ENCODE measurements at regions not wholly inside any gene's neighbourhood (a gene's known extent, or its start where the extent isn't known, plus 50 kb on each side); places are given as distances from the start of the nearest gene placed in this dataset.

DNA sequence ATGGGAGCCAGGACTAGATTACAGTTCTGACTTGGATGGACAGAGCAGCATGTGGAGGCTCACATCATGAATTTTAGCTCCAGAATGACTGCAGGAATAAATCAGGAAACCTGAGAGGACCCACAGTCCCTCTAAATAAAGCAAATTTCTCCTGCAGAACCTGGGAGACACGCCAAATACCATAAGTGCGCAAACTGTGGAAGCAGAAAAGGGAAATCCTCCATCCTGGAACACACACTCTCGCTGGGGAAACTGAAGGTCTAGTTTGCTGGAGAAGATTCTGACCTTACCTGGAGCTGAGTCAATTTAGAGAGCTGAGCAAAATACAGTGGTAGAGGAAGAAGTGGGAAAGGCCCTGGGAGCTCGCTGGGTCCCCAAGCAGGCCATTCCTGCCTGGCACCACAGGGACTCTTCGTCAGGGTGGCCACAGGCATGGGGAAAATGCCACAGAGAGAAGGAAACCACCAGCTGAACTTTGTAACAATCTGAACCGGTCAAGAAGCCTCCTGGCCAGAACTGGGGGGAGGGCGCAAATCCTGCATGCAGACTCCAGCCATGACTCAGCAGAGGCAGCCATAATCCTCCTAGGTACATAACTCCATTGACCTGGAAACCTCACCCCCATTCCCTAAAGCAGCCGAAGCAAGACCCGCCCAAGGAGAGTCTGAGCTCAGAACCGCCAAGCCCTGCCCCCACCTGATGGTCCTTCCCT lies 390.9 kb downstream of the LRRC70 start:
- Histone ChIP-seq H3K9me3 (peaks cover 0 to 3% of the 10 kb centered on the region in 2 donors), H3K4me1 (peaks cover 0 to under 1% of the 10 kb centered on the region in 2 donors), H3K27ac (no peak overlapping the region), H3K36me3 (no peaks in the 10 kb centered on the region), H3K27me3 (no peaks in the 10 kb centered on the region), H3K4me3 (no peak overlapping the region)
- intact Hi-C loops (cut with DNase I), result no loop called here
- TF ChIP-seq, protein P1, sequence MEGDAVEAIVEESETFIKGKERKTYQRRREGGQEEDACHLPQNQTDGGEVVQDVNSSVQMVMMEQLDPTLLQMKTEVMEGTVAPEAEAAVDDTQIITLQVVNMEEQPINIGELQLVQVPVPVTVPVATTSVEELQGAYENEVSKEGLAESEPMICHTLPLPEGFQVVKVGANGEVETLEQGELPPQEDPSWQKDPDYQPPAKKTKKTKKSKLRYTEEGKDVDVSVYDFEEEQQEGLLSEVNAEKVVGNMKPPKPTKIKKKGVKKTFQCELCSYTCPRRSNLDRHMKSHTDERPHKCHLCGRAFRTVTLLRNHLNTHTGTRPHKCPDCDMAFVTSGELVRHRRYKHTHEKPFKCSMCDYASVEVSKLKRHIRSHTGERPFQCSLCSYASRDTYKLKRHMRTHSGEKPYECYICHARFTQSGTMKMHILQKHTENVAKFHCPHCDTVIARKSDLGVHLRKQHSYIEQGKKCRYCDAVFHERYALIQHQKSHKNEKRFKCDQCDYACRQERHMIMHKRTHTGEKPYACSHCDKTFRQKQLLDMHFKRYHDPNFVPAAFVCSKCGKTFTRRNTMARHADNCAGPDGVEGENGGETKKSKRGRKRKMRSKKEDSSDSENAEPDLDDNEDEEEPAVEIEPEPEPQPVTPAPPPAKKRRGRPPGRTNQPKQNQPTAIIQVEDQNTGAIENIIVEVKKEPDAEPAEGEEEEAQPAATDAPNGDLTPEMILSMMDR (IDR thresholded peaks at IDR 0.05), result no peak
- no peak for DNase-seq (ENCODE audit: low spot score in 2 of 2)

DNA sequence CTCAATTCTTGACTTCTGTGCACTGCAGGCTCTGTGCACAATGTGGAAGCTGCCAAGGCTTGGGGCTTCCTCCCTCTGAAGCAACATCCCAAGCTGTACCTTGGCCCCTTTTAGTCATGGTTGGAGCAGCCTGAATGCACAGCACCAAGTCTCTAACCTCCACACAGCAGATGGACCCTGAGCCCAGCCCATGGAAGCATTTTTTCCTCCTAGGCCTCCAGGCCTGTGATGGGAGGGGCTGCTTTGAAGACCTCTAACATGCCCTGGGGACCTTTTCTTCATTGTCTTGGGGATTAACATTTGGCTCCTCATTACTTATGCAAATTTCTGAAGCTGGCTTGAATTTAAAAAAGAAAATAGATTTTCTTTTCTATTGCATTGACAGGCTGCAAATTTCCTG lies 385.8 kb downstream of the LRRC70 start:
- H3K9me3 ChIP-seq, result peaks cover 0 to 3% of the 10 kb centered on the region in 2 donors
- intact Hi-C loops (cut with DNase I), result no loop called here

DNA sequence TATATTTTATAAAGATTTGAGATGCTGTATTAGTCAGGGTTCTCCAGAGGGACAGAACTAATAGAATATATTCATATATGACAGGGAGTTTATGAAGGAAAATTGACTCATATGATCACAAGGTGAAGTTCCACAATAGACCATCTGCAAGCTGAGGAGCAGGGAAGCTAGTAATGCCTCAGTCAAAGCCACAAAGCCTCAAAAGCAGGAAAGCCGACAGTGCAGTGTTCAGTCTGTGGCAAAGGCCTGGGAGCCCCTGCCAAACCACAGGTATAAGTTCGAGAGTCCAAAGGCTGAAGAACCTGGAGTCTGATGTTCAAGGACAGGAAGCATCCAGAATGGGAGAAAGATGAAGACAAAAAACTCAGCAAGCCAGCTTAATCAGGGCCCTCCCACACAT lies 382.2 kb downstream of the LRRC70 start:
- Histone ChIP-seq H3K4me3 (no peak overlapping the region), H3K27ac (no peak overlapping the region), H3K4me1 (no peaks in the 10 kb centered on the region), H3K36me3 (no peaks in the 10 kb centered on the region), H3K9me3 (peaks cover 0 to 3% of the 10 kb centered on the region in 2 donors), H3K27me3 (no peaks in the 10 kb centered on the region)
- intact Hi-C loops (cut with DNase I), result no loop called here
- no peak for DNase-seq (ENCODE audit: low spot score in 2 of 2)
- TF ChIP-seq, protein P1 (IDR thresholded peaks at IDR 0.05), result no peak

More for the DNA sequence above, 385.8 kb downstream of the LRRC70 start:
- H3K36me3 ChIP-seq, result no peaks in the 10 kb centered on the region
- H3K27ac ChIP-seq, result no peak overlapping the region
- H3K4me3 ChIP-seq, result no peak overlapping the region
- TF ChIP-seq, protein P1 (IDR thresholded peaks at IDR 0.05), result no peak
- DNase-seq (ENCODE audit: low spot score in 2 of 2), result no peak
- no peaks in the 10 kb centered on the region for H3K27me3 ChIP-seq
- no peaks in the 10 kb centered on the region for H3K4me1 ChIP-seq

DNA sequence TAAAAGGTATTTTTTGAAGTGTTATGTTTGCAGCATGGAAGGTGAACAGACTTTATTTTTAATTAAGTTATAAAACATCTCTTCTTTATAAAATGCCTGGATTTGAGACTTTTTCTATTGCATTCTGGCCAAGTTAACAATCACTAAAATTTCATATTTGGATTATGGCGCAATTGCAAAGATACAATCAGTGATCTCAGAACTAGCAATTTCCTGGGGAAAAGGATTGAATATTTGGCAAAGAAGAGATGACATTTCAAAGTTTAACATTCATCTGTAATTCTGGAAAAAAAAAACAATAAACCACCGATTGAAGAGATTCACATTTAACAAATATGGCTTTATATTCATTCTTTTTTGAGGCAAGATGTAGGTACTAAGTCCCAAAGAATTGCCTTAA lies 378.0 kb downstream of the LRRC70 start:
- H3K9me3 ChIP-seq, result no peaks in the 10 kb centered on the region
- no peaks in the 10 kb centered on the region for H3K4me1 ChIP-seq
- no peak overlapping the region for H3K27ac ChIP-seq
- no peaks in the 10 kb centered on the region for H3K27me3 ChIP-seq
- H3K36me3 ChIP-seq, result no peaks in the 10 kb centered on the region
- no peak overlapping the region for H3K4me3 ChIP-seq
- DNase-seq (ENCODE audit: low spot score in 2 of 2), result no peak
- TF ChIP-seq, protein P1 (IDR thresholded peaks at IDR 0.05), result no peak
- intact Hi-C loops (cut with DNase I), result no loop called here

DNA sequence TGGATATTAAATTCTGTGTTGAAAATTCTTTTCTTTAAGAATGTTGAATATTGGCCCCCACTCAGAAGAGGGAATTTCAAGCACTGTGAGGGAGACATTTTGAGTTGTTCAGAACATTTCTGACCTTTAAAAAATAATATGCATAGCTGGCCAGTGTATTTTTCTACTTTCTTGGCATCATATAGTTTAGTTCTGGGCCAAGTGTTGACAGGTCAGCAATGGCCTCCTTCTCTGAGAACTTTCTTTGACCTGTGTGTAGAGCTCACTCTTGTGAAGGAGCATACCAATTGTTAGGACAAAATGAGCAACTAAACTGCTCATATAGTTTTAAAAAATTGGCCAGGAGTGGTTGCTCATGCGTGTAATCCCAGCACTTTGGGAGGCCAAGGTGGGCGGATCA lies 376.0 kb downstream of the LRRC70 start:
- H3K9me3 ChIP-seq, result no peaks in the 10 kb centered on the region
- H3K27me3 ChIP-seq, result no peaks in the 10 kb centered on the region
- H3K27ac ChIP-seq, result no peak overlapping the region
- no peak for DNase-seq (ENCODE audit: low spot score in 2 of 2)
- no peaks in the 10 kb centered on the region for H3K4me1 ChIP-seq
- no peaks in the 10 kb centered on the region for H3K36me3 ChIP-seq
- TF ChIP-seq, protein P1 (IDR thresholded peaks at IDR 0.05), result no peak
- no peak overlapping the region for H3K4me3 ChIP-seq
- intact Hi-C loops (cut with DNase I), result no loop called here

All from ascending aorta (tissue), 2 donors.